ENCODE measurements at regions not wholly inside any gene's neighbourhood (a gene's known extent, or its start where the extent isn't known, plus 50 kb on each side); places are given as distances from the start of the nearest gene placed in this dataset.

DNA sequence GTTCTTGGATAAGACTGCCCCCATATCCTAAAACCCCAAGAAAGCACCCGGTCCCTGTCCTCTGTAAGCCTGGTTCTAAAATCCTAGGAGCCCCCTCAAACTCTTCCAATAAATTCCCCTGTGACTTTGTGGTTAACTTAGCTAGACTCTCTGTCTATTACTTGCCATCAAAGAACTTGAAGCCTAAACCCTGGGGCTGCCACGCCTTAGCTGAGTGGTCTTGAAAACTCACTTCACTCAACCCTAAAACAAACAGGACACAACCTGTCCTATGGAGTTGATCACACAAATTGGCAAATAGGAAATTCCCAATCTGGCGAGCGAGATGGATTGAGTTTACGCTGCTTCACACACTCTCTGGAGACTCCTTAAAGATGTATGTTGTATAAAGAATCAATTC is 191.4 kb upstream of the SVIL start:
- TF ChIP-seq POLR2A (IDR thresholded peaks at IDR 0.05): no peak
- TF ChIP-seq, protein P1, sequence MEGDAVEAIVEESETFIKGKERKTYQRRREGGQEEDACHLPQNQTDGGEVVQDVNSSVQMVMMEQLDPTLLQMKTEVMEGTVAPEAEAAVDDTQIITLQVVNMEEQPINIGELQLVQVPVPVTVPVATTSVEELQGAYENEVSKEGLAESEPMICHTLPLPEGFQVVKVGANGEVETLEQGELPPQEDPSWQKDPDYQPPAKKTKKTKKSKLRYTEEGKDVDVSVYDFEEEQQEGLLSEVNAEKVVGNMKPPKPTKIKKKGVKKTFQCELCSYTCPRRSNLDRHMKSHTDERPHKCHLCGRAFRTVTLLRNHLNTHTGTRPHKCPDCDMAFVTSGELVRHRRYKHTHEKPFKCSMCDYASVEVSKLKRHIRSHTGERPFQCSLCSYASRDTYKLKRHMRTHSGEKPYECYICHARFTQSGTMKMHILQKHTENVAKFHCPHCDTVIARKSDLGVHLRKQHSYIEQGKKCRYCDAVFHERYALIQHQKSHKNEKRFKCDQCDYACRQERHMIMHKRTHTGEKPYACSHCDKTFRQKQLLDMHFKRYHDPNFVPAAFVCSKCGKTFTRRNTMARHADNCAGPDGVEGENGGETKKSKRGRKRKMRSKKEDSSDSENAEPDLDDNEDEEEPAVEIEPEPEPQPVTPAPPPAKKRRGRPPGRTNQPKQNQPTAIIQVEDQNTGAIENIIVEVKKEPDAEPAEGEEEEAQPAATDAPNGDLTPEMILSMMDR (IDR thresholded peaks at IDR 0.05): no peak
